ENCODE measurements at regions not wholly inside any gene's neighbourhood (a gene's known extent, or its start where the extent isn't known, plus 50 kb on each side); places are given as distances from the start of the nearest gene placed in this dataset.

- Histone ChIP-seq H3K9me3 (ENCODE audit: control insufficient read depth, insufficient read depth, low read depth, low read length) (no peaks in the 10 kb centered on the region), H3K27me3 (ENCODE audit: control insufficient read depth, insufficient read depth, low read length) (no peaks in the 10 kb centered on the region), H3K36me3 (ENCODE audit: control insufficient read depth, insufficient read depth, low read length) (no peaks in the 10 kb centered on the region), H3K4me3 (ENCODE audit: low read depth in 2 of 2, low read length in 2 of 2) (no peak overlapping the region), H3K27ac (ENCODE audit: low read length) (no peak overlapping the region), H3K4me1 (ENCODE audit: control insufficient read depth, insufficient read depth, low read length) (no peaks in the 10 kb centered on the region)
- TF ChIP-seq CTCF (IDR thresholded peaks at IDR 0.05) (no peak), SIN3A (IDR thresholded peaks at IDR 0.05; ENCODE audit: borderline replicate concordance, insufficient read depth, low read depth, low read length) (no peak), TCF7L2 (IDR thresholded peaks at IDR 0.05; ENCODE audit: low read depth, low read length) (no peak), POLR2AphosphoS5 (IDR thresholded peaks at IDR 0.05; ENCODE audit: low read depth, low read length) (no peak), REST (IDR thresholded peaks at IDR 0.05; ENCODE audit: insufficient read depth in 1 of 2, low read depth in 2 of 2, low read length in 1 of 2) (no peak)
- no TSS peak for BruUV-seq (replicated peaks)
- DNase-seq (ENCODE audit: low read depth, low spot score) (no peak), ATAC-seq (no peak)
- intact Hi-C loops (cut with micrococcal nuclease; ENCODE audit: unreplicated experiment), result no loop called here
- ChIA-PET POLR2A (no interaction called here), CTCF (no interaction called here)
- in situ Hi-C loops (cut with HindIII; ENCODE audit: low pct_unique_long_range_greater_than_20kb, low sequenced_read_pairs), result no loop called here
Measured at GRCh38 chr5:143691945-143692290, 120.0 kb upstream of the HMHB1 start.

GRCh38 chr5:143691287-143691944, 120.5 kb upstream of the HMHB1 start:
- no peak for DNase-seq (ENCODE audit: low read depth, low spot score)
- CTCF ChIA-PET, result no interaction called here
- POLR2A ChIA-PET, result no interaction called here
- BruUV-seq (replicated peaks), result no TSS peak
- H3K4me3 ChIP-seq (ENCODE audit: low read depth in 2 of 2, low read length in 2 of 2), result no peak overlapping the region
- H3K27me3 ChIP-seq (ENCODE audit: control insufficient read depth, insufficient read depth, low read length), result no peaks in the 10 kb centered on the region
- no peaks in the 10 kb centered on the region for H3K36me3 ChIP-seq (ENCODE audit: control insufficient read depth, insufficient read depth, low read length)
- no peaks in the 10 kb centered on the region for H3K9me3 ChIP-seq (ENCODE audit: control insufficient read depth, insufficient read depth, low read depth, low read length)
- no peak overlapping the region for H3K27ac ChIP-seq (ENCODE audit: low read length)
- no peaks in the 10 kb centered on the region for H3K4me1 ChIP-seq (ENCODE audit: control insufficient read depth, insufficient read depth, low read length)
- ATAC-seq, result no peak
- in situ Hi-C loops (cut with HindIII; ENCODE audit: low pct_unique_long_range_greater_than_20kb, low sequenced_read_pairs), result no loop called here
- intact Hi-C loops (cut with micrococcal nuclease; ENCODE audit: unreplicated experiment), result no loop called here
- TF ChIP-seq POLR2AphosphoS5 (IDR thresholded peaks at IDR 0.05; ENCODE audit: low read depth, low read length) (no peak), TCF7L2 (IDR thresholded peaks at IDR 0.05; ENCODE audit: low read depth, low read length) (no peak), REST (IDR thresholded peaks at IDR 0.05; ENCODE audit: insufficient read depth in 1 of 2, low read depth in 2 of 2, low read length in 1 of 2) (no peak), SIN3A (IDR thresholded peaks at IDR 0.05; ENCODE audit: borderline replicate concordance, insufficient read depth, low read depth, low read length) (no peak), CTCF (IDR thresholded peaks at IDR 0.05) (no peak)
